Endothelial cell of umbilical vein (primary cell): ENCODE measurements at regions not wholly inside any gene's neighbourhood (a gene's known extent, or its start where the extent isn't known, plus 50 kb on each side); places are given as distances from the start of the nearest gene placed in this dataset.

Experiments
- BruUV-seq: library from RNA; stranded (reverse); fragments of 400-500 nt; replicated peaks from 2 replicates; lab custom pipeline; 2021; lab: Mats Ljungman, UMichigan
- CTCF ChIA-PET: fragments of 300-600, 350-600 bp; sonication (Branson Sonifier 250); formaldehyde crosslinking; loops from one replicate; lab custom pipeline; 2021; ENCODE audit warnings: antibody characterized with exemption, inconsistent platforms; lab: Charles Lee
- POLR2A ChIA-PET: fragments of 300-600, 350-600 bp; sonication (Branson Sonifier 250); formaldehyde crosslinking; loops from one replicate; lab custom pipeline; 2021; ENCODE audit warnings: antibody characterized with exemption, inconsistent platforms; lab: Charles Lee
- DNase-seq: peaks from one replicate; pipeline ENCODE4 v3.0.0-alpha.2; 2011; ENCODE audit warnings: low read depth, low spot score
- FAIRE-seq: peaks from 2 replicates; lab custom pipeline; 2011; peaks lifted over from hg19 to GRCh38; lab: Jason Lieb, UNC
- H2AFZ ChIP-seq: 2 replicates; pipeline ENCODE4 v1.6.0; 2012; ENCODE audit warnings: low read depth, low read length, control low read depth, inconsistent platforms
- H3K27ac ChIP-seq: 2 replicates; pipeline ENCODE4 v1.5.1; 2011; ENCODE audit warnings: low read depth, mild to moderate bottlenecking, control low read depth, low read length, moderate library complexity; ENCODE audit not compliant: insufficient read depth
- H3K27me3 ChIP-seq, 2 experiments: 2 replicates each; pipeline versions ENCODE4 v1.6.0 to v1.6.1; 2011; ENCODE audit warnings: low read length in 2 of 2, mixed read lengths in 1 of 2; ENCODE audit not compliant: control insufficient read depth in 2 of 2, insufficient read depth in 2 of 2
- H3K36me3 ChIP-seq, 2 experiments: 2 replicates in 1 of 2; 3 replicates in 1 of 2; pipeline ENCODE4 v1.5.1; 2011; ENCODE audit warnings: low read length in 2 of 2, mild to moderate bottlenecking in 1 of 2, moderate library complexity in 1 of 2; ENCODE audit not compliant: control insufficient read depth in 2 of 2, insufficient read depth in 2 of 2; ENCODE audit errors: extremely low read depth in 1 of 2
- H3K4me1 ChIP-seq: 3 replicates; pipeline ENCODE4 v1.5.1; 2011; ENCODE audit warnings: mild to moderate bottlenecking, low read length; ENCODE audit not compliant: control insufficient read depth, insufficient read depth; ENCODE audit errors: extremely low read depth
- H3K4me2 ChIP-seq: 2 replicates; pipeline ENCODE4 v1.6.1; 2011; ENCODE audit warnings: low read length, control low read depth, mixed read lengths; ENCODE audit not compliant: insufficient read depth
- H3K4me3 ChIP-seq, 3 experiments: fragments of 200-600 bp in 1 of 3; sonication (generic), shearing (Covaris generic) in 1 of 3; replicated peaks in 1 of 3; 2 replicates each; pipeline ENCODE4 v1.5.1; 2011 to 2016; ENCODE audit warnings: control low read depth in 3 of 3, low read length in 3 of 3, mild to moderate bottlenecking in 2 of 3, inconsistent platforms in 1 of 3, low read depth in 1 of 3, moderate library complexity in 1 of 3; ENCODE audit not compliant: insufficient read depth in 1 of 3
- H3K79me2 ChIP-seq: 2 replicates; pipeline ENCODE4 v1.6.0; 2012; ENCODE audit warnings: low read length, inconsistent platforms; ENCODE audit not compliant: control insufficient read depth, insufficient read depth
- H3K9ac ChIP-seq: replicated peaks from 2 replicates; pipeline ENCODE3; 2011; ENCODE audit warnings: low read length, control low read depth; ENCODE audit not compliant: insufficient read depth; ENCODE audit errors: extremely low read depth
- H3K9me1 ChIP-seq: replicated peaks from 3 replicates; pipeline ENCODE4 v1.6.0; 2011; ENCODE audit warnings: mild to moderate bottlenecking, low read length; ENCODE audit not compliant: control insufficient read depth, insufficient read depth; ENCODE audit errors: extremely low read depth
- H3K9me3 ChIP-seq: replicated peaks from 2 replicates; pipeline ENCODE4 v1.5.1; 2012; ENCODE audit warnings: low read length, inconsistent platforms; ENCODE audit not compliant: control insufficient read depth, insufficient read depth
- H4K20me1 ChIP-seq: replicated peaks from 2 replicates; pipeline ENCODE3; 2011; ENCODE audit warnings: mild to moderate bottlenecking, low read length; ENCODE audit not compliant: control insufficient read depth, insufficient read depth; ENCODE audit errors: extremely low read depth
- CTCF ChIP-seq, 2 donors: IDR thresholded peaks; 1 replicate in 1 of 2; 2 replicates in 1 of 2; pipeline ENCODE4 v1.5.1; 2011; ENCODE audit warnings: low read length in 2 of 2, mild to moderate bottlenecking in 2 of 2, moderate library complexity in 2 of 2, control low read depth in 1 of 2, inconsistent platforms in 1 of 2, low read depth in 1 of 2; ENCODE audit not compliant: insufficient read depth in 1 of 2; ENCODE audit errors: extremely low read depth in 1 of 2
- EZH2 ChIP-seq: IDR thresholded peaks from 2 replicates; pipeline ENCODE4 v1.6.1; 2012; ENCODE audit warnings: borderline replicate concordance, low read depth, mild to moderate bottlenecking, moderate library complexity, low read length, inconsistent platforms; ENCODE audit not compliant: severe bottlenecking
- FOS ChIP-seq: IDR thresholded peaks from 2 replicates; pipeline ENCODE4 v1.6.1; 2011; ENCODE audit warnings: mild to moderate bottlenecking, low read length, moderate library complexity, borderline replicate concordance; ENCODE audit not compliant: insufficient read depth
- GATA2 ChIP-seq: IDR thresholded peaks from 2 replicates; pipeline ENCODE4 v1.7.0; 2011; ENCODE audit warnings: low read depth, mild to moderate bottlenecking, moderate library complexity, mixed read lengths, low read length; ENCODE audit not compliant: insufficient read length, insufficient read depth
- JUN ChIP-seq: IDR thresholded peaks from 2 replicates; pipeline ENCODE4 v1.6.1; 2011; ENCODE audit warnings: borderline replicate concordance, low read depth; ENCODE audit not compliant: insufficient read length, insufficient read depth
- MYC ChIP-seq: IDR thresholded peaks from one replicate; pipeline ENCODE4 v1.6.1; 2011; ENCODE audit warnings: mild to moderate bottlenecking, low read depth, low read length
- POLR2A ChIP-seq: IDR thresholded peaks from 2 replicates; pipeline ENCODE4 v1.6.1; 2012; ENCODE audit warnings: low read depth, mild to moderate bottlenecking, control low read depth, low read length
- POLR2AphosphoS5 ChIP-seq: IDR thresholded peaks from 2 replicates; pipeline ENCODE4 v1.6.1; 2012; ENCODE audit warnings: low read depth, mild to moderate bottlenecking, control low read depth, low read length, moderate library complexity; ENCODE audit not compliant: insufficient read depth
- dilution Hi-C: fragments of 300-500 bp; cut with MboI; formaldehyde crosslinking; loops from one replicate; pipeline ENCODE4 v1.15.0; 2019; ENCODE audit warnings: low sequenced_read_pairs; ENCODE audit not compliant: extremely low pct_ligation_motif_present
- intact Hi-C: fragments of 100-400 bp; cut with micrococcal nuclease; formaldehyde crosslinking; loops from one replicate; pipeline ENCODE4 v1.10.0; 2022
- TF ChIP-seq, protein P1 (sequence below): IDR thresholded peaks from 2 replicates; pipeline ENCODE4 v1.6.1; 2011; ENCODE audit not compliant: insufficient read depth, insufficient read length

DNA sequence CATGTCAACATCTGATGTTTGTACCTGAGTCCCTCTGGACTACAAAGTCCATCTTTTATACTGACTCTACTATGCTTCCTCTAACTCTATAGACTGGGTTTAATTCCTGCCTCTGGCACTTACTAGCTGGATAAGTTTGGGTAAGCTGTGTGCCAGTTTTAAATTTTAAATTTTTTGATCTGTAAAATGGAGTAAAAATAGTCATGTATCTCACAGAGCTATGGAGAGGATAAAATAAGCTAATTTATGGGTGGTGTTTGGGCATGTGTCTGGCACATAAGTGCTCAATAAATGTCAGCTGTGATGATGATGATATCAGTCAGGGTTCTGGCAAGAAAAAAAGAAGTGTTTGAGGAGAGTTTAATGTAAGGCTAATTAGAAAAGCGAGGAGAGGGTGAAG, 139.2 kb upstream of the C1orf21 start:
- dilution Hi-C loops, result no loop called here
- BruUV-seq, result no TSS peak
- Histone ChIP-seq H3K4me1 (peaks cover 2% of the 10 kb centered on the region), H3K36me3 (no peaks in the 10 kb centered on the region), H3K9ac (no peak overlapping the region), H3K9me3 (no peaks in the 10 kb centered on the region), H3K79me2 (no peaks in the 10 kb centered on the region), H3K9me1 (no peaks in the 10 kb centered on the region), H3K27ac (no peak overlapping the region), H3K4me3 (no peak overlapping the region), H3K4me2 (no peak overlapping the region), H3K27me3 (peaks cover 16 to 48% of the 10 kb centered on the region in 2 experiments), H4K20me1 (no peaks in the 10 kb centered on the region), H2AFZ (no peak overlapping the region)
- FAIRE-seq (no peak), DNase-seq (no peak)
- ChIA-PET POLR2A (no interaction called here), CTCF (interaction anchor here (0.8 to 1.1 kb wide), 2 partner anchors 13 to 416 kb away, joined by 3 read pairs; no protein-coding TSS in a partner anchor)
- intact Hi-C loops, result no loop called here
- TF ChIP-seq EZH2 (no peak), POLR2AphosphoS5 (no peak), JUN (no peak), GATA2 (no peak), MYC (no peak), POLR2A (no peak), CTCF (IDR thresholded peaks at IDR 0.05; ENCODE audit: extremely low read depth in 1 of 2, insufficient read depth in 1 of 2, low read depth in 1 of 2, low read length in 2 of 2) (no peak), FOS (no peak)
- TF ChIP-seq, protein P1, sequence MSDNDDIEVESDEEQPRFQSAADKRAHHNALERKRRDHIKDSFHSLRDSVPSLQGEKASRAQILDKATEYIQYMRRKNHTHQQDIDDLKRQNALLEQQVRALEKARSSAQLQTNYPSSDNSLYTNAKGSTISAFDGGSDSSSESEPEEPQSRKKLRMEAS, result no peak
